ENCODE measurements at regions not wholly inside any gene's neighbourhood (a gene's known extent, or its start where the extent isn't known, plus 50 kb on each side); places are given as distances from the start of the nearest gene placed in this dataset.

DNA sequence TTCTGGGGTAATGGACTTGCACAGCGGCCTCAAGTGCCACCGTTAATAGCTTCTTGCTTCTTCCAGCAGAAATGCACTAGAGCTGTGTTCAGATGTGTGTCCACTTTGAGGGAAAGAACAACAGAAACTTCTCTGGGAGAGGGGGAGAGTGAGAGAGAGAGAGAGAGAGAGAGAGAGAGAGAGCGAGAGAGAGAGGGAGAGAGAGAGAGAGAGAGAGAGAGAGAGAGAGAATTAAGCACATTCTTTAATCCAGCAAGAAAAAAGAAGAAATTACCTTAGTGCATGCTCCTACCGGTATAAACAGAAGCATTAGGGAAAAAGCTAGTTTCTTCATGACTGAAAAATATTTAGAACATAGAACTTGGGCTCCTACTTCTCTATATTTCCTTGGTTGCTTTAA lies 418.8 kb downstream of the MAN2A1 start:
- no peak for DNase-seq (ENCODE audit: low read depth in 2 of 2)
- TF ChIP-seq CTCF (IDR thresholded peaks at IDR 0.05; ENCODE audit: low read depth, low read length), result no peak
- H3K4me3 ChIP-seq (replicated peaks in 1 of 2; ENCODE audit: low read depth in 2 of 2, low read length in 2 of 2), result no peak overlapping the region

DNA sequence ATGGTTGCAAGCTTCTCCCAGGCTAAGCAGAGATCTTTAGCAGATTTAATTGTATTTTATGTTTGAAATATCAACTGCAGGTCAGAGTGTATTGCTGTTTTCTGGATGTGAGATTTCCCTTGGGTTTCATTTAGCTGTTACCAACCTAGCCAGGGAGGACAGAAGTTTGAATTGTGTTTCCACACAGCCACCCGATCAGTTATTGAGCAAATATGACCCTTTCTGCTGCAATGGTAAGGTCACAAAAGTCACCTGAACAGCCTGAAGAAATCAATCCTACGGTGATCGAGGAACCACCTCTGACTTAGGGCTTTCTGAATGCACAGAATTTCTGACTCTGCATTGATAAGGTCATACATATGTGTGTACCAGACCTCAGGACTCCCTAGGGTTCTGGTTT lies 419.9 kb downstream of the MAN2A1 start:
- no peak for TF ChIP-seq CTCF (IDR thresholded peaks at IDR 0.05; ENCODE audit: low read depth, low read length)
- no peak overlapping the region for H3K4me3 ChIP-seq (replicated peaks in 1 of 2; ENCODE audit: low read depth in 2 of 2, low read length in 2 of 2)
- DNase-seq (ENCODE audit: low read depth in 2 of 2), result no peak

GRCh38 chr5:110112348-110112747 lies 422.6 kb downstream of the MAN2A1 start:
- no peak for DNase-seq (ENCODE audit: low read depth in 2 of 2)
- TF ChIP-seq CTCF (IDR thresholded peaks at IDR 0.05; ENCODE audit: low read depth, low read length), result no peak
- H3K4me3 ChIP-seq (replicated peaks in 1 of 2; ENCODE audit: low read depth in 2 of 2, low read length in 2 of 2), result no peak overlapping the region

- no peak for TF ChIP-seq CTCF (IDR thresholded peaks at IDR 0.05; ENCODE audit: low read depth, low read length)
- no peak for DNase-seq (ENCODE audit: low read depth in 2 of 2)
- no peak overlapping the region for H3K4me3 ChIP-seq (replicated peaks in 1 of 2; ENCODE audit: low read depth in 2 of 2, low read length in 2 of 2)
Observed at GRCh38 chr5:110115503-110115902, 425.8 kb downstream of the MAN2A1 start.

- no peak overlapping the region for H3K4me3 ChIP-seq (replicated peaks in 1 of 2; ENCODE audit: low read depth in 2 of 2, low read length in 2 of 2)
- no peak for TF ChIP-seq CTCF (IDR thresholded peaks at IDR 0.05; ENCODE audit: low read depth, low read length)
- no peak for DNase-seq (ENCODE audit: low read depth in 2 of 2)
Observed at GRCh38 chr5:110116539-110116938, 426.8 kb downstream of the MAN2A1 start.

DNA sequence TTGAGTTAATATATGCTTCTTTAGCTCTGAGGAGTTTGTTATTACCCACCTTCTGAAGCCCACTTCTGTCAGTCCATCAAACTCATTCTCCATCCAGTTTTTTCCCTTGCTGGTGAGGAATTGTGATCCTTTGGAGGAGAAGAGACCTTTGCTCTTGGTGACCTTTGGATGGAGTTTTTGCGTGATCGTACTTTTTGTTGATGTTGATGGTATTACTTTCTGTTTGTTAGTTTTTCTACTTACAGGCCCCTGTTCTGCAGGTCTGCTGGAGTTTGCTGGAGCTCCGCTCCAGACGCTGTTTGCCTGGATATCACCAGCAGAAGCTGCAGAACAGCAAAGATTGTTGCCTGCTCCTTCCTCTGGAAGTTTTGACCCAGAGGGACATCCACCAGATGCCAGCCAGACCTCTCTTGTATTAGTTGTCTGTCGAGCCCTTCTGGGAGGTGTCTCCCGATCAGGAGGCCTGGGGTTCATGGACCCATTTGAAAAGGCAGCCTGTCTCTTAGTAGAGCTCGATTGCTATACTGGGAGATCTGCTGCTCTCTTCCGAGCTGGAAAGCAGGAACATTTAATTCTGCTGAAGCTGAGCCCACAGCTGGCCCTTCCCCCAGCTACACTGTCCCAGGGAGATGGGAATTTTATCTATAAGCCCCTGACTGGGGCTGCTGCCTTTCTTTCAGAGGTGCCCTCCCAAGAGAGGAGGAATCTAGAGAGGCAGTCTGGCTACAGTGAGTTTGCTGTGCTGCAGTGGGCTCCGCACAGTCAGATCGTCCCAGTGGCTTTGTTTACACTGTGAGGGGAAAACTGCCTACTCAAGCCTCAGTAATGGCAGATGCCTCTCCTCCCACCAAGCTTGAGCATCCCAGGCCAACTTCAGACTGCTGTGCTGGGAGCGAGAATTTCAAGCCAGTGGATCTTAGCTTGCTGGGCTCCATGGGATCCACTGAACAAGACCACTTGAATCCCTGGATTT lies 445.5 kb downstream of the MAN2A1 start:
- H3K4me3 ChIP-seq (replicated peaks in 1 of 2; ENCODE audit: low read depth in 2 of 2, low read length in 2 of 2), result no peak overlapping the region
- TF ChIP-seq CTCF (IDR thresholded peaks at IDR 0.05; ENCODE audit: low read depth, low read length), result no peak
- DNase-seq (ENCODE audit: low read depth in 2 of 2), result no peak
